Subcutaneous abdominal adipose tissue (tissue), 5 donors: ENCODE measurements at regions not wholly inside any gene's neighbourhood (a gene's known extent, or its start where the extent isn't known, plus 50 kb on each side); places are given as distances from the start of the nearest gene placed in this dataset.
"Not testable (repeated sequence)": the region's sequence is repeated elsewhere in the genome, so short reads cannot be mapped to it uniquely, and the experiment has no call there.

Experiments used
- H3K27ac ChIP-seq: one replicate; pipeline ENCODE4 v1.7.0; 2013; ENCODE audit warnings: low read depth, mild to moderate bottlenecking, inconsistent platforms, low read length, moderate library complexity
- H3K27me3 ChIP-seq, 5 donors: one replicate each; pipeline ENCODE4 v1.7.0; 2013; ENCODE audit warnings: low read length in 5 of 5, inconsistent platforms in 1 of 5; ENCODE audit not compliant: control insufficient read depth in 5 of 5, insufficient read depth in 4 of 5
- H3K36me3 ChIP-seq, 5 donors: one replicate each; pipeline ENCODE4 v1.7.0; 2013; ENCODE audit warnings: low read length in 5 of 5; ENCODE audit not compliant: control insufficient read depth in 5 of 5, insufficient read depth in 5 of 5
- H3K4me1 ChIP-seq, 5 donors: one replicate each; pipeline ENCODE4 v1.7.0; 2013; ENCODE audit warnings: low read length in 5 of 5, mild to moderate bottlenecking in 3 of 5, moderate library complexity in 1 of 5; ENCODE audit not compliant: control insufficient read depth in 5 of 5, insufficient read depth in 5 of 5
- H3K4me3 ChIP-seq, 5 donors: one replicate each; pipeline ENCODE4 v1.7.0; 2013; ENCODE audit warnings: low read length in 5 of 5, low read depth in 1 of 5
- H3K9ac ChIP-seq, 5 donors: one replicate each; pipeline ENCODE4 v1.7.0; 2013; ENCODE audit warnings: low read length in 5 of 5, mild to moderate bottlenecking in 4 of 5, moderate library complexity in 3 of 5
- H3K9me3 ChIP-seq, 5 donors: one replicate each; pipeline ENCODE4 v1.7.0; 2013; ENCODE audit warnings: low read length in 5 of 5; ENCODE audit not compliant: control insufficient read depth in 5 of 5
- donor health status: healthy.
- donor health status: healthy.
- donor health status: healthy.
- donor health status: healthy.
- donor health status: healthy.

- H3K4me1 ChIP-seq: no peaks in the 10 kb centered on the region
- H3K27ac ChIP-seq: no peak overlapping the region
- H3K27me3 ChIP-seq: no peaks in the 10 kb centered on the region
- no peak overlapping the region for H3K9ac ChIP-seq
- H3K4me3 ChIP-seq: no peak overlapping the region
- peaks cover 0 to 4% (median 0%) of the 10 kb centered on the region in 5 donors for H3K9me3 ChIP-seq
- no peaks in the 10 kb centered on the region for H3K36me3 ChIP-seq
Observed at GRCh38 chr3:107001635-107002034, 375.6 kb upstream of the CCDC54 start.

- not testable (repeated sequence) for H3K4me1 ChIP-seq, H3K36me3 ChIP-seq, H3K4me3 ChIP-seq, H3K27me3 ChIP-seq, H3K9ac ChIP-seq, H3K27ac ChIP-seq, H3K9me3 ChIP-seq
Observed at GRCh38 chr3:107005352-107005751, 371.9 kb upstream of the CCDC54 start.

GRCh38 chr3:107008213-107008612 is 369.0 kb upstream of the CCDC54 start:
- H3K9me3 ChIP-seq: no peaks in the 10 kb centered on the region
- H3K4me3 ChIP-seq: no peak overlapping the region
- no peaks in the 10 kb centered on the region for H3K4me1 ChIP-seq
- no peaks in the 10 kb centered on the region for H3K27me3 ChIP-seq
- no peak overlapping the region for H3K9ac ChIP-seq
- no peak overlapping the region for H3K27ac ChIP-seq
- H3K36me3 ChIP-seq: no peaks in the 10 kb centered on the region

GRCh38 chr3:107013641-107014040 is 363.6 kb upstream of the CCDC54 start:
- no peak overlapping the region for H3K9ac ChIP-seq
- H3K36me3 ChIP-seq: no peaks in the 10 kb centered on the region
- no peak overlapping the region for H3K27ac ChIP-seq
- peaks cover 0 to 8% (median 6%) of the 10 kb centered on the region in 5 donors for H3K9me3 ChIP-seq
- H3K4me3 ChIP-seq: no peak overlapping the region
- H3K4me1 ChIP-seq: no peaks in the 10 kb centered on the region
- H3K27me3 ChIP-seq: no peaks in the 10 kb centered on the region

- Histone ChIP-seq H3K9ac (no peak overlapping the region), H3K4me1 (no peaks in the 10 kb centered on the region)
Observed at GRCh38 chr3:107024551-107025026, 352.6 kb upstream of the CCDC54 start.

GRCh38 chr3:107025961-107026360 is 351.3 kb upstream of the CCDC54 start:
- no peak overlapping the region for H3K27ac ChIP-seq
- no peaks in the 10 kb centered on the region for H3K9me3 ChIP-seq

More at GRCh38 chr3:107024551-107025026, 352.6 kb upstream of the CCDC54 start:
- Histone ChIP-seq H3K36me3 (no peaks in the 10 kb centered on the region), H3K4me3 (no peak overlapping the region), H3K27me3 (no peaks in the 10 kb centered on the region), H3K9me3 (no peaks in the 10 kb centered on the region), H3K27ac (no peak overlapping the region)

GRCh38 chr3:107028086-107028485 is 349.2 kb upstream of the CCDC54 start:
- no peaks in the 10 kb centered on the region for H3K4me1 ChIP-seq
- H3K9me3 ChIP-seq: no peaks in the 10 kb centered on the region
- no peak overlapping the region for H3K4me3 ChIP-seq
- no peak overlapping the region for H3K9ac ChIP-seq
- no peaks in the 10 kb centered on the region for H3K27me3 ChIP-seq
- no peaks in the 10 kb centered on the region for H3K36me3 ChIP-seq
- no peak overlapping the region for H3K27ac ChIP-seq

More at GRCh38 chr3:107025961-107026360, 351.3 kb upstream of the CCDC54 start:
- Histone ChIP-seq H3K9ac (no peak overlapping the region), H3K27me3 (no peaks in the 10 kb centered on the region), H3K4me1 (no peaks in the 10 kb centered on the region), H3K4me3 (no peak overlapping the region), H3K36me3 (no peaks in the 10 kb centered on the region)

- Histone ChIP-seq H3K9ac (no peak overlapping the region), H3K4me1 (no peaks in the 10 kb centered on the region), H3K36me3 (no peaks in the 10 kb centered on the region), H3K27ac (no peak overlapping the region), H3K4me3 (no peak overlapping the region), H3K9me3 (no peaks in the 10 kb centered on the region), H3K27me3 (no peaks in the 10 kb centered on the region)
Observed at GRCh38 chr3:107028626-107029025, 348.6 kb upstream of the CCDC54 start.

- H3K4me3 ChIP-seq: no peak overlapping the region
- no peak overlapping the region for H3K9ac ChIP-seq
- H3K27me3 ChIP-seq: no peaks in the 10 kb centered on the region
- no peaks in the 10 kb centered on the region for H3K36me3 ChIP-seq
- peaks cover 0 to 10% (median 4%) of the 10 kb centered on the region in 5 donors for H3K9me3 ChIP-seq
- H3K27ac ChIP-seq: no peak overlapping the region
- H3K4me1 ChIP-seq: no peaks in the 10 kb centered on the region
Observed at GRCh38 chr3:107032111-107032510, 345.1 kb upstream of the CCDC54 start.

GRCh38 chr3:107034142-107034541 is 343.1 kb upstream of the CCDC54 start:
- no peaks in the 10 kb centered on the region for H3K27me3 ChIP-seq
- no peak overlapping the region for H3K9ac ChIP-seq
- no peak overlapping the region for H3K4me3 ChIP-seq
- H3K4me1 ChIP-seq: no peaks in the 10 kb centered on the region
- peaks cover 0 to 18% (median 4%) of the 10 kb centered on the region in 5 donors for H3K9me3 ChIP-seq
- H3K36me3 ChIP-seq: no peaks in the 10 kb centered on the region
- no peak overlapping the region for H3K27ac ChIP-seq

- Histone ChIP-seq H3K9me3 (peaks cover 0 to 18% (median 4%) of the 10 kb centered on the region in 5 donors), H3K4me1 (no peaks in the 10 kb centered on the region), H3K4me3 (no peak overlapping the region), H3K9ac (no peak overlapping the region), H3K27me3 (no peaks in the 10 kb centered on the region), H3K27ac (no peak overlapping the region), H3K36me3 (no peaks in the 10 kb centered on the region)
Observed at GRCh38 chr3:107035176-107035575, 342.1 kb upstream of the CCDC54 start.
